Activated CD8-positive, alpha-beta T cell treated with anti-CD3 and anti-CD28 coated beads, Interleukin-2, amount 10 ng/mL, durations not matched to agents 7 days and 5 days (primary cell): ENCODE measurements at regions not wholly inside any gene's neighbourhood (a gene's known extent, or its start where the extent isn't known, plus 50 kb on each side); places are given as distances from the start of the nearest gene placed in this dataset.

Source experiments
- ATAC-seq: fragments of 150-1000 bp; cut with Tn5 transposase; one replicate; pipeline ENCODE4 v1.10.0; 2021; ENCODE audit warnings: moderate library complexity
- CTCF ChIA-PET: fragments of 350-600 bp; sonication (Branson Sonifier 250); formaldehyde crosslinking; loops from one replicate; lab custom pipeline; 2021; ENCODE audit warnings: antibody characterized with exemption; lab: Charles Lee
- POLR2A ChIA-PET: fragments of 350-600 bp; sonication (Branson Sonifier 250); formaldehyde crosslinking; loops from one replicate; lab custom pipeline; 2021; ENCODE audit warnings: antibody characterized with exemption; lab: Charles Lee
- DNase-seq: peaks from one replicate; pipeline ENCODE4 v3.0.0-alpha.2; 2020
- H3K27ac Mint-ChIP-seq: one replicate; pipeline ENCODE4 v1.8.0; 2021; ENCODE audit warnings: mild to moderate bottlenecking, mixed read lengths
- H3K27me3 Mint-ChIP-seq: one replicate; pipeline ENCODE4 v1.8.0; 2021; ENCODE audit warnings: low read depth, mixed read lengths
- H3K36me3 Mint-ChIP-seq: one replicate; pipeline ENCODE4 v1.8.0; 2021; ENCODE audit warnings: low read depth, mixed read lengths
- H3K4me1 Mint-ChIP-seq: one replicate; pipeline ENCODE4 v1.8.0; 2021; ENCODE audit warnings: low read depth, mixed read lengths
- H3K4me3 Mint-ChIP-seq: one replicate; pipeline ENCODE4 v1.8.0; 2021; ENCODE audit warnings: mild to moderate bottlenecking, mixed read lengths
- H3K9me3 Mint-ChIP-seq: one replicate; pipeline ENCODE4 v1.8.0; 2022; ENCODE audit warnings: mixed read lengths; ENCODE audit not compliant: insufficient read depth

DNA sequence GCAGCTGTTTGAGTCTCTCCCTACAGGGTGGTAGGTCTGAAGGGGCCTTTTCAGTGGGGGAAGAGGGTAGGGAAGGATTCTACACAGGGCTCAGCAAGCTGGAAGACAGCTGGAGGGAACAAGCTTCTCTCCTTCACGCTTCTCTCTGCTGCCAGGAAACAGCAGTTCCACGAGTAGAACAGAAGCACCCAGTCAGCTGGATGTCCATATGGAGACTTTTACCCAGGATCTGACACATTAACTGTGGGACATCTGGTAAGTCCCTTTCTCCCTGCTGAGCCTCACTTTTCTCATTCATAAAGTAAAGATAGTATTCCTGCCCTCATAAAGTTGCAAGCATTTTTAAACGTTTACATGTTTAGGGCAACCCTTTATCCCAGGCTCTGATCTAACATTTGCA is 280.3 kb downstream of the OMA1 start:
- ChIA-PET CTCF (no interaction called here), POLR2A (no interaction called here)
- ATAC-seq (no peak), DNase-seq (no peak)
- Mint-ChIP-seq H3K27me3 (no peaks in the 10 kb centered on the region), H3K27ac (no peak overlapping the region), H3K36me3 (no peaks in the 10 kb centered on the region), H3K9me3 (no peaks in the 10 kb centered on the region), H3K4me1 (no peaks in the 10 kb centered on the region), H3K4me3 (no peak overlapping the region)

DNA sequence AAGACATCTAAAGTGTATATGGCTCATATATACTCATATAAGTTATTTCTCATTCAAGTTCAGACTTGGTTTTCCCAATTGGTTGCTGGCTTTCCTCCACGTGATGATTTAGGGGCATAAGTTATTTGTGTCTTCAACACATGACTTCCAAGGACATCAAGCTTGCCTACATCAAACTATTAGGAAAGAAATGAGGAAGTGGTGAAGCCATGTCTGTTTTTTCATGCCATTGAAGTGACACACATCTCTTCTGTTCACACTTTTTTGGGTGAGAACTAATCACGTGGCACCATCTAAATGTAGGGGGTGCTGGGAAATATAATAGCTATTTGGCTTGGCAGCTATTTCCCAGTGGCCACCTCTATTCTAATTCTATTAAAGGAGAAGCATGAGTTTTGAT is 282.1 kb downstream of the OMA1 start:
- ChIA-PET CTCF (no interaction called here), POLR2A (no interaction called here)
- DNase-seq (no peak), ATAC-seq (no peak)
- H3K4me3 Mint-ChIP-seq, result no peak overlapping the region
- no peaks in the 10 kb centered on the region for H3K27me3 Mint-ChIP-seq
- H3K27ac Mint-ChIP-seq, result no peak overlapping the region
- H3K4me1 Mint-ChIP-seq, result no peaks in the 10 kb centered on the region
- H3K9me3 Mint-ChIP-seq, result no peaks in the 10 kb centered on the region
- H3K36me3 Mint-ChIP-seq, result no peaks in the 10 kb centered on the region

DNA sequence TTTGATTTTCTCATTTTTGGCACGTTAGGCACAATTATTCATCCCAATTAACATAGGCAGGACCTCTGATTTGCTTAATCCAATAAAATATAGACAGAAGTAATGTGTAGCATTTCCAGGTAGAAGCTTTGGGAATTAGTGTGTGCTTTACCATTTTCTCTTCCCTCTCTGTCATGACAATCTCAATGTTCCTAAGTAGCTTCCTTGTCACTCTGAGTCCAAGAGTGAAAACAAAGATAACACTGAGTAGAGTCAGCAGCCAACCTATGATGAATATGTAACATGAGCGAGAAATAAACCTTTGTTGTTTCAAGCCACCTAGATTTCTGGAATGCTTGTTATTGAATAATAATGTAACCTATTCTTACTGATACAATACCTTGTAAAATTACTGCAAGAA is 283.8 kb downstream of the OMA1 start:
- ATAC-seq (no peak), DNase-seq (no peak)
- H3K27ac Mint-ChIP-seq, result no peak overlapping the region
- no peak overlapping the region for H3K4me3 Mint-ChIP-seq
- CTCF ChIA-PET, result no interaction called here
- H3K36me3 Mint-ChIP-seq, result no peaks in the 10 kb centered on the region
- no peaks in the 10 kb centered on the region for H3K9me3 Mint-ChIP-seq
- H3K27me3 Mint-ChIP-seq, result no peaks in the 10 kb centered on the region
- POLR2A ChIA-PET, result no interaction called here
- no peaks in the 10 kb centered on the region for H3K4me1 Mint-ChIP-seq

GRCh38 chr1:58258082-58258481 is 288.4 kb downstream of the OMA1 start:
- DNase-seq, result no peak
- no peak for ATAC-seq
- H3K36me3 Mint-ChIP-seq, result no peaks in the 10 kb centered on the region
- no peaks in the 10 kb centered on the region for H3K27me3 Mint-ChIP-seq
- no peak overlapping the region for H3K27ac Mint-ChIP-seq
- no peak overlapping the region for H3K4me3 Mint-ChIP-seq
- CTCF ChIA-PET, result no interaction called here
- H3K9me3 Mint-ChIP-seq, result no peaks in the 10 kb centered on the region
- no peaks in the 10 kb centered on the region for H3K4me1 Mint-ChIP-seq
- POLR2A ChIA-PET, result no interaction called here

GRCh38 chr1:58257003-58257402 is 289.5 kb downstream of the OMA1 start:
- no peak overlapping the region for H3K27ac Mint-ChIP-seq
- ATAC-seq, result no peak
- ChIA-PET CTCF (no interaction called here), POLR2A (no interaction called here)
- H3K27me3 Mint-ChIP-seq, result no peaks in the 10 kb centered on the region
- no peak overlapping the region for H3K4me3 Mint-ChIP-seq
- H3K36me3 Mint-ChIP-seq, result no peaks in the 10 kb centered on the region
- H3K9me3 Mint-ChIP-seq, result no peaks in the 10 kb centered on the region
- DNase-seq, result no peak
- H3K4me1 Mint-ChIP-seq, result no peaks in the 10 kb centered on the region

DNA sequence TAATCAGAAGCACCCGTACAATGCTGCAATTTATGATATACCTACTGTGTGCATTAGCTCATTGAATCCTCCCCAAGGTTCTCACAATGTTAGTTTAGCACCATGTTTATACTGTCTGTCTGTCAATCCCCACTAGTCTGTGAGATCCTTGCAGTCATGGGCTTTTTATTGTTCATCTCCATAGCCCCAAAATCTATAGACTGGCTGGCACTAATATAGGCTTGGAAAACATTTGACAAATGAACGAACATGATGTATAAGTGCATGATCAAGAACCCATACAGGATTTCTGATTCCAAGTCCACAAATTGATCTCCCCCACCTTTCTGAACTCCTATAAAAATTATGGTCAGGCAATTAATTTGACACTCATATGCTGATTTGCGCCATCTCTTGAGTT is 290.0 kb downstream of the OMA1 start:
- H3K27me3 Mint-ChIP-seq, result peaks cover 1% of the 10 kb centered on the region
- ATAC-seq (no peak), DNase-seq (no peak)
- H3K9me3 Mint-ChIP-seq, result no peaks in the 10 kb centered on the region
- H3K36me3 Mint-ChIP-seq, result no peaks in the 10 kb centered on the region
- ChIA-PET POLR2A (no interaction called here), CTCF (no interaction called here)
- H3K27ac Mint-ChIP-seq, result no peak overlapping the region
- no peaks in the 10 kb centered on the region for H3K4me1 Mint-ChIP-seq
- H3K4me3 Mint-ChIP-seq, result no peak overlapping the region

GRCh38 chr1:58256041-58256440 is 290.5 kb downstream of the OMA1 start:
- ATAC-seq, result no peak
- CTCF ChIA-PET, result no interaction called here
- POLR2A ChIA-PET, result no interaction called here
- Mint-ChIP-seq H3K9me3 (no peaks in the 10 kb centered on the region), H3K4me3 (no peak overlapping the region), H3K36me3 (no peaks in the 10 kb centered on the region), H3K4me1 (no peaks in the 10 kb centered on the region), H3K27ac (no peak overlapping the region), H3K27me3 (peaks cover 6% of the 10 kb centered on the region)
- no peak for DNase-seq

DNA sequence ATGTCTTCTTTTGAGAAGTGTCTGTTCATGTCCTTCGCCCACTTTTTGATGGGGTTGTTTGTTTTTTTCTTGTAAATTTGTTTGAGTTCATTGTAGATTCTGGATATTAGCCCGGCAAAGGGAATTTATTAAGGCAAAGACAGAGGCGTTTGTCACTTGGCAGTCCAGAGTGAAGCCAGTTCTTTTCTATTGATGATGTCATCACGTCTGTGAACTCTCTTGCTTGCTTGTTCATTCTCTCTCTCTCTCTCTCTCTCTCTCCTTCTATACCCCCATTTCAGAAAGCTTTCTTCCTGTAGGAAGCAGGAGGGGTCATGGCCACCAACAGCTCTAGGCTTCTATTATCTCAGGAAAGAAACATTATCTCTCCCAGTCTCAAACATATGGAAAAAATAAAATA is 291.3 kb downstream of the OMA1 start:
- Mint-ChIP-seq H3K27me3 (peaks cover 11% of the 10 kb centered on the region), H3K9me3 (no peaks in the 10 kb centered on the region), H3K36me3 (no peaks in the 10 kb centered on the region), H3K4me3 (no peak overlapping the region), H3K4me1 (peaks cover 1% of the 10 kb centered on the region), H3K27ac (no peak overlapping the region)
- no peak for DNase-seq
- CTCF ChIA-PET, result no interaction called here
- ATAC-seq, result no peak
- POLR2A ChIA-PET, result no interaction called here

DNA sequence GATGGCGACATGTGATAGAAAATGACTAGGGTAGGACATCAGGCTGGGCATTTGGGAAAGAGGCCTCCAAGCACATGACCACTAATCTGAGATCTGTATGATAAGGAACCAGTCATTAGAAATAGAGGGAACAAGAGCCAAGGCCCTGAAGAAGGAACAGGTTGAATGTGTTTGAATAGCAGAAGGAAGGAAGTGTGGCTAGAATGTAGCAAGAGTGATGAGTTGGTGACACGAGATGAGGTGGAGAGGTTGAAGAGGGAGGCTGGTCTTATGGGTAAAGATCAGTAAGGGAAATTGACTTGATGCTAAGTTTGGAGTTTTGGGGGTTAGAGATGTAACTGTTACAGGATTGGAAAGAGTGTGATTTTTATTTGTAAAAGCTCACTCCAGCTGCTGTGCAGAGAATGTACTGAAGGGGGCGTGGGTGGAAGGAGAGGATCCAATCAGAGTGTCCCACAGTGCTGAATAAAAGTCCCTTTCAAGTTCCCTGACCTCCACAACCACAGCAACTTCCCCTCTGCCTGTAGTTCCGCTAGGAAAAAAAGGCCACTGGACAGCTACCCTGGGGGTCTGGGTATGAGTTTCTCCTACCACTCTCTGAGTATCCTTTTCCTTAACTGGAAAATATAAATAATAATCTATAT is 295.0 kb downstream of the OMA1 start:
- Mint-ChIP-seq H3K4me1 (peaks cover 5% of the 10 kb centered on the region), H3K4me3 (no peak overlapping the region), H3K9me3 (no peaks in the 10 kb centered on the region), H3K27ac (no peak overlapping the region), H3K27me3 (peaks cover 37% of the 10 kb centered on the region), H3K36me3 (no peaks in the 10 kb centered on the region)
- ChIA-PET CTCF (no interaction called here), POLR2A (no interaction called here)
- ATAC-seq (no peak), DNase-seq (no peak)

DNA sequence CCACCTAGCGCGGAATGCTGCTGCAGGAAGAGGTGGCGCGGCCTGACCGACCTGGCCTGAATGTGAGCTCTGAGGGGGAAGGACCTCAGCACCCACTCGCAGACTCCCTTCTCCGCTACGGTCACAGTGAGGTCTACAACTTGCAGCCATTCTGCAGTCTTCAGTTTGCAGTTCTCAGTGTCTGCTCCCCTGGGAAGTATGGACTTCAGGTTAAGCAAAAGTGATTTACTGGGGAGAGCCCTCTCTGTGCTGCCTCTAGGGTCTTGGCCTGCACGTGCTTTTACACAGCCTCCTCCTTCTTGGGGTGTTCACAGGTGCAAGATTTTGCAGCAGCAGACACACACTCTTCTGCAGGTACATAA is 296.0 kb downstream of the OMA1 start:
- Mint-ChIP-seq H3K4me3 (no peak overlapping the region), H3K27ac (no peak overlapping the region), H3K27me3 (peaks cover 41% of the 10 kb centered on the region), H3K9me3 (no peaks in the 10 kb centered on the region), H3K36me3 (no peaks in the 10 kb centered on the region), H3K4me1 (peaks cover 5% of the 10 kb centered on the region)
- CTCF ChIA-PET, result no interaction called here
- POLR2A ChIA-PET, result interaction anchor here (0.6 kb wide), 1 partner anchor 555 kb away, joined by 3 read pairs; no protein-coding TSS in a partner anchor
- DNase-seq (no peak), ATAC-seq (no peak)

DNA sequence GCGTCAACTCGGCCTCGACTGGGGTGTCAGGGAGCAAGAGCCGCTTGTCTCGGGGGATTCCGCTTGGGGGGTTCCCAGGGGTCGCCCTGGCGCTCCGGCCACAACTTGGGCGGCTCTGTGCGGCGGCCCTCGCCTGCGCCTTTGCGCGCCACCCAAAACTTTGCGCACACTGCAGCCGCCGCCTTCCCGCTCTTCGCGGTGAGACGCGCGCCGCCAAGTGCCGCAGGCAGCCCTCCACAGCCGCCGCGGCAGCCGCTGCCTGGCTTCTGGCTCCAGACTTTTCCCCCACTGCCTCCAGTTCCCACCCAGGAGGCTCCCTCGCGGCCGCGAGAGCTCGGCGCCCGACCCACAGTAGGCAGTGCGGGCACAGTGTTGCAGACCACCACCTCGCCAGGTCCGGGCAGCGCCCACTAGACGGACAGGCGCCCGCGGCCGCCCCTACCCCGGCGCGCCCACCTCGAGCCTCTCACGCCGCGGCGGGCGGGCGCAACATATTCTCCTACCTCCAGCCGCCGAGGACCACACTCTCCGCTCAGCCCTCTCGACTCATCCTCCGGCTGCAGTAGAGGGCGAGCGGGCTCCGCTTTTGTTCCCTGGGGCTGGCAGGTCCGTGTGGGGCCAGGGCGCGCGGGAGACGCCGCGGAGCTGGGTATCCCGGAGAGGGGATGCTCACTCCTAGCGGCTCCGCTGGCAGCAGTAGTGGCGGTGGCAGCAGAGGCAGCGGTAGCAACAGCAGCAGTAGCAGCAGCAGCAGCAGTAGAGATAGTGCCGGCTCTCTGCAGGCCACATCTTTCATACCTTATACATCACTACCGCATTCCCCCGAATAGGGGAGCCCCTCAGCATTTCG is 296.6 kb downstream of the OMA1 start:
- ChIA-PET POLR2A (interaction anchor here (0.6 kb wide), 1 partner anchor 554 kb away, joined by 3 read pairs; no protein-coding TSS in a partner anchor), CTCF (no interaction called here)
- Mint-ChIP-seq H3K36me3 (no peaks in the 10 kb centered on the region), H3K27ac (no peak overlapping the region), H3K27me3 (peaks cover 41% of the 10 kb centered on the region), H3K4me1 (peaks cover 5% of the 10 kb centered on the region), H3K9me3 (no peaks in the 10 kb centered on the region), H3K4me3 (peak overlapping the region; percentile 35)
- DNase-seq, result peak; percentile 22
- peak; percentile 67 for ATAC-seq

- ATAC-seq (no peak), DNase-seq (no peak)
- CTCF ChIA-PET, result no interaction called here
- H3K27me3 Mint-ChIP-seq, result peaks cover 41% of the 10 kb centered on the region
- POLR2A ChIA-PET, result no interaction called here
- peaks cover 5% of the 10 kb centered on the region for H3K4me1 Mint-ChIP-seq
- H3K36me3 Mint-ChIP-seq, result no peaks in the 10 kb centered on the region
- no peak overlapping the region for H3K27ac Mint-ChIP-seq
- no peak overlapping the region for H3K4me3 Mint-ChIP-seq
- H3K9me3 Mint-ChIP-seq, result no peaks in the 10 kb centered on the region
Measured at GRCh38 chr1:58249388-58249736, 297.2 kb downstream of the OMA1 start.
